Memory B cell (primary cell): ENCODE measurements at regions not wholly inside any gene's neighbourhood (a gene's known extent, or its start where the extent isn't known, plus 50 kb on each side); places are given as distances from the start of the nearest gene placed in this dataset.
"Not testable (repeated sequence)": the region's sequence is repeated elsewhere in the genome, so short reads cannot be mapped to it uniquely, and the experiment has no call there.

Source experiments
- ATAC-seq: fragments of 150-1000 bp; cut with Tn5 transposase; 2 replicates; pipeline ENCODE4 v1.10.0; 2021; ENCODE audit warnings: low read depth, mild to moderate bottlenecking, moderate library complexity
- DNase-seq, 2 donors: peaks; one replicate each; pipeline ENCODE4 v3.0.0; 2022; ENCODE audit warnings: low spot score in 2 of 2
- H3K27ac Mint-ChIP-seq: one replicate; pipeline ENCODE4 v1.8.0; 2022; ENCODE audit warnings: mild to moderate bottlenecking, moderate library complexity, mixed read lengths
- H3K27me3 Mint-ChIP-seq: one replicate; pipeline ENCODE4 v1.8.0; 2022; ENCODE audit warnings: mixed read lengths
- H3K36me3 Mint-ChIP-seq: one replicate; pipeline ENCODE4 v1.8.0; 2022; ENCODE audit warnings: mild to moderate bottlenecking, mixed read lengths
- H3K4me1 Mint-ChIP-seq: one replicate; pipeline ENCODE4 v1.8.0; 2022; ENCODE audit warnings: mixed read lengths
- H3K4me3 Mint-ChIP-seq: one replicate; pipeline ENCODE4 v1.8.0; 2022; ENCODE audit warnings: mild to moderate bottlenecking, moderate library complexity, mixed read lengths
- H3K9me3 Mint-ChIP-seq: one replicate; pipeline ENCODE4 v1.8.0; 2022; ENCODE audit warnings: mixed read lengths

GRCh38 chr2:124967325-124967724 is 942.2 kb downstream of the CNTNAP5 start:
- DNase-seq (no peak), ATAC-seq (no peak)
- Mint-ChIP-seq H3K4me1 (no peaks in the 10 kb centered on the region), H3K27ac (no peak overlapping the region), H3K9me3 (no peaks in the 10 kb centered on the region), H3K4me3 (no peak overlapping the region), H3K27me3 (no peaks in the 10 kb centered on the region), H3K36me3 (no peaks in the 10 kb centered on the region)

- ATAC-seq (no peak), DNase-seq (no peak)
- H3K4me1 Mint-ChIP-seq: no peaks in the 10 kb centered on the region
Measured at GRCh38 chr2:124970030-124970429, 944.9 kb downstream of the CNTNAP5 start.

GRCh38 chr2:124973396-124973795 is 948.3 kb downstream of the CNTNAP5 start:
- ATAC-seq: no peak
- DNase-seq: no peak
- no peaks in the 10 kb centered on the region for H3K27me3 Mint-ChIP-seq
- H3K27ac Mint-ChIP-seq: no peak overlapping the region
- no peaks in the 10 kb centered on the region for H3K36me3 Mint-ChIP-seq
- H3K9me3 Mint-ChIP-seq: peaks cover 3% of the 10 kb centered on the region
- no peak overlapping the region for H3K4me3 Mint-ChIP-seq
- no peaks in the 10 kb centered on the region for H3K4me1 Mint-ChIP-seq

More at GRCh38 chr2:124970030-124970429, 944.9 kb downstream of the CNTNAP5 start:
- no peak overlapping the region for H3K4me3 Mint-ChIP-seq
- peaks cover 3% of the 10 kb centered on the region for H3K9me3 Mint-ChIP-seq
- no peaks in the 10 kb centered on the region for H3K36me3 Mint-ChIP-seq
- H3K27ac Mint-ChIP-seq: no peak overlapping the region
- H3K27me3 Mint-ChIP-seq: no peaks in the 10 kb centered on the region

- H3K9me3 Mint-ChIP-seq: peaks cover 3% of the 10 kb centered on the region
- H3K36me3 Mint-ChIP-seq: no peaks in the 10 kb centered on the region
- no peaks in the 10 kb centered on the region for H3K27me3 Mint-ChIP-seq
- no peak overlapping the region for H3K27ac Mint-ChIP-seq
- H3K4me3 Mint-ChIP-seq: no peak overlapping the region
- ATAC-seq (no peak), DNase-seq (no peak)
- no peaks in the 10 kb centered on the region for H3K4me1 Mint-ChIP-seq
Measured at GRCh38 chr2:124975224-124975623, 950.1 kb downstream of the CNTNAP5 start.

GRCh38 chr2:124975648-124976047 is 950.6 kb downstream of the CNTNAP5 start:
- Mint-ChIP-seq H3K27ac (no peak overlapping the region), H3K27me3 (no peaks in the 10 kb centered on the region), H3K36me3 (no peaks in the 10 kb centered on the region), H3K9me3 (peaks cover 3% of the 10 kb centered on the region), H3K4me1 (no peaks in the 10 kb centered on the region), H3K4me3 (no peak overlapping the region)
- no peak for ATAC-seq
- DNase-seq: no peak

- H3K36me3 Mint-ChIP-seq: no peaks in the 10 kb centered on the region
- no peak overlapping the region for H3K4me3 Mint-ChIP-seq
- DNase-seq (no peak), ATAC-seq (no peak)
- H3K9me3 Mint-ChIP-seq: peaks cover 2% of the 10 kb centered on the region
- no peak overlapping the region for H3K27ac Mint-ChIP-seq
- no peaks in the 10 kb centered on the region for H3K4me1 Mint-ChIP-seq
- H3K27me3 Mint-ChIP-seq: no peaks in the 10 kb centered on the region
Measured at GRCh38 chr2:124978597-124978996, 953.5 kb downstream of the CNTNAP5 start.

GRCh38 chr2:124983595-124983994 is 958.5 kb downstream of the CNTNAP5 start:
- no peaks in the 10 kb centered on the region for H3K4me1 Mint-ChIP-seq
- H3K27me3 Mint-ChIP-seq: no peaks in the 10 kb centered on the region
- no peak for DNase-seq
- no peaks in the 10 kb centered on the region for H3K36me3 Mint-ChIP-seq
- H3K4me3 Mint-ChIP-seq: no peak overlapping the region
- peaks cover 3% of the 10 kb centered on the region for H3K9me3 Mint-ChIP-seq
- H3K27ac Mint-ChIP-seq: no peak overlapping the region
- ATAC-seq: no peak

- no peak overlapping the region for H3K27ac Mint-ChIP-seq
- H3K9me3 Mint-ChIP-seq: peaks cover 3% of the 10 kb centered on the region
- no peak overlapping the region for H3K4me3 Mint-ChIP-seq
- ATAC-seq (no peak), DNase-seq (no peak)
- H3K27me3 Mint-ChIP-seq: no peaks in the 10 kb centered on the region
- no peaks in the 10 kb centered on the region for H3K36me3 Mint-ChIP-seq
- H3K4me1 Mint-ChIP-seq: no peaks in the 10 kb centered on the region
Measured at GRCh38 chr2:124985270-124985669, 960.2 kb downstream of the CNTNAP5 start.

- DNase-seq: no peak
- Mint-ChIP-seq H3K36me3 (no peaks in the 10 kb centered on the region), H3K4me1 (no peaks in the 10 kb centered on the region), H3K4me3 (no peak overlapping the region), H3K27ac (no peak overlapping the region), H3K27me3 (no peaks in the 10 kb centered on the region), H3K9me3 (peaks cover 1% of the 10 kb centered on the region)
- ATAC-seq: no peak
Measured at GRCh38 chr2:124986136-124986535, 961.0 kb downstream of the CNTNAP5 start.

GRCh38 chr2:124986870-124987269 is 961.8 kb downstream of the CNTNAP5 start:
- not testable (repeated sequence) for H3K9me3 Mint-ChIP-seq, H3K4me1 Mint-ChIP-seq

GRCh38 chr2:124987436-124987835 is 962.3 kb downstream of the CNTNAP5 start:
- not testable (repeated sequence) for H3K4me3 Mint-ChIP-seq, H3K27me3 Mint-ChIP-seq, H3K27ac Mint-ChIP-seq, DNase-seq, ATAC-seq, H3K9me3 Mint-ChIP-seq, H3K36me3 Mint-ChIP-seq, H3K4me1 Mint-ChIP-seq

More at GRCh38 chr2:124986870-124987269, 961.8 kb downstream of the CNTNAP5 start:
- H3K4me3 Mint-ChIP-seq, H3K27me3 Mint-ChIP-seq, DNase-seq, H3K36me3 Mint-ChIP-seq, ATAC-seq, H3K27ac Mint-ChIP-seq: not testable (repeated sequence)

GRCh38 chr2:124988111-124988510 is 963.0 kb downstream of the CNTNAP5 start:
- no peaks in the 10 kb centered on the region for H3K36me3 Mint-ChIP-seq
- H3K9me3 Mint-ChIP-seq: peaks cover 1% of the 10 kb centered on the region
- no peaks in the 10 kb centered on the region for H3K4me1 Mint-ChIP-seq
- H3K27me3 Mint-ChIP-seq: no peaks in the 10 kb centered on the region
- H3K4me3 Mint-ChIP-seq: no peak overlapping the region
- H3K27ac Mint-ChIP-seq: no peak overlapping the region
- DNase-seq (no peak), ATAC-seq (no peak)

- ATAC-seq: no peak
- Mint-ChIP-seq H3K36me3 (no peaks in the 10 kb centered on the region), H3K4me1 (no peaks in the 10 kb centered on the region), H3K27me3 (no peaks in the 10 kb centered on the region), H3K27ac (no peak overlapping the region), H3K9me3 (peaks cover 1% of the 10 kb centered on the region), H3K4me3 (no peak overlapping the region)
- DNase-seq: no peak
Measured at GRCh38 chr2:124988794-124989193, 963.7 kb downstream of the CNTNAP5 start.

- no peaks in the 10 kb centered on the region for H3K4me1 Mint-ChIP-seq
- H3K36me3 Mint-ChIP-seq: no peaks in the 10 kb centered on the region
- DNase-seq (no peak), ATAC-seq (no peak)
- H3K9me3 Mint-ChIP-seq: peaks cover 4% of the 10 kb centered on the region
- no peaks in the 10 kb centered on the region for H3K27me3 Mint-ChIP-seq
- no peak overlapping the region for H3K27ac Mint-ChIP-seq
- no peak overlapping the region for H3K4me3 Mint-ChIP-seq
Measured at GRCh38 chr2:124993809-124994208, 968.7 kb downstream of the CNTNAP5 start.

- no peak for ATAC-seq
- no peak for DNase-seq
- Mint-ChIP-seq H3K4me3 (no peak overlapping the region), H3K27ac (no peak overlapping the region), H3K27me3 (no peaks in the 10 kb centered on the region), H3K36me3 (no peaks in the 10 kb centered on the region), H3K9me3 (peaks cover 6% of the 10 kb centered on the region), H3K4me1 (no peaks in the 10 kb centered on the region)
Measured at GRCh38 chr2:124995185-124995912, 970.3 kb downstream of the CNTNAP5 start.
